ENCODE measurements at regions not wholly inside any gene's neighbourhood (a gene's known extent, or its start where the extent isn't known, plus 50 kb on each side); places are given as distances from the start of the nearest gene placed in this dataset.

GRCh38 chr2:14716319-14716718 is 83.8 kb downstream of the LRATD1 start:
- TF ChIP-seq CTCF (IDR thresholded peaks at IDR 0.05; ENCODE audit: borderline replicate concordance, extremely low read depth, low read length, poor library complexity, severe bottlenecking): no peak
- no peak for TF ChIP-seq EZH2 (IDR thresholded peaks at IDR 0.05; ENCODE audit: borderline replicate concordance, low read depth, low read length, severe bottlenecking)
